Testis (tissue), 2 donors: ENCODE measurements at regions not wholly inside any gene's neighbourhood (a gene's known extent, or its start where the extent isn't known, plus 50 kb on each side); places are given as distances from the start of the nearest gene placed in this dataset.

Experiments used
- CTCF ChIP-seq, 3 experiments: fragments of 450-650 bp in 2 of 3; fragments of 200-600 bp in 1 of 3; sonication (generic) in 1 of 3; IDR thresholded peaks; one replicate each; pipeline ENCODE4 v1.5.1; 2016 to 2019; ENCODE audit warnings: antibody characterized with exemption in 3 of 3, mild to moderate bottlenecking in 2 of 3, moderate library complexity in 1 of 3
- POLR2A ChIP-seq: fragments of 450-650 bp; IDR thresholded peaks from one replicate; pipeline ENCODE4 v1.6.1; 2017; ENCODE audit warnings: antibody characterized with exemption, mild to moderate bottlenecking, moderate library complexity

DNA sequence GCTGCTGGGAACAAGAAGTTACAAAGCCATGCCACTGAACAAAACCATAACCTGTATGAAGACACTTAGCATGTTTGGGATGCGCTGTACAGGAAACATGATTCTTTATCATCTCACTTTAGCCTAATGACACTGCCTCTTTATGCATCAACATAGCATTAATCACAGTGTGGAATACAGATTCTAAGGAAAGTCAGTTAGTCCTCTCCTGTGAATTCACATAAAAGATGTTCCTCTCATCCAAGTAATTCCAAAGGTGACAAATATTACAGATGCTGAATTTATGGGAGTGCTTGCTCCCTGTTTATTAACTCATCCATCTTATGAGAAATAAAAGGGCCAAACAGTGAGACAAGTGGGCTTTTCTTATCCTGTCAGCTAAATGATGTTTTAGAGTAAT is 1677.7 kb downstream of the EFNA5 start:
- TF ChIP-seq CTCF (IDR thresholded peaks at IDR 0.05), result no peak
- no peak for TF ChIP-seq POLR2A
